Activated T-cell treated with anti-CD3 and anti-CD28 coated beads for 24 hours (primary cell): ENCODE measurements at regions not wholly inside any gene's neighbourhood (a gene's known extent, or its start where the extent isn't known, plus 50 kb on each side); places are given as distances from the start of the nearest gene placed in this dataset.

ENCODE experiments used
- DNase-seq: peaks from one replicate; pipeline ENCODE4 v3.0.0-alpha.2; 2020; ENCODE audit warnings: low read depth

DNA sequence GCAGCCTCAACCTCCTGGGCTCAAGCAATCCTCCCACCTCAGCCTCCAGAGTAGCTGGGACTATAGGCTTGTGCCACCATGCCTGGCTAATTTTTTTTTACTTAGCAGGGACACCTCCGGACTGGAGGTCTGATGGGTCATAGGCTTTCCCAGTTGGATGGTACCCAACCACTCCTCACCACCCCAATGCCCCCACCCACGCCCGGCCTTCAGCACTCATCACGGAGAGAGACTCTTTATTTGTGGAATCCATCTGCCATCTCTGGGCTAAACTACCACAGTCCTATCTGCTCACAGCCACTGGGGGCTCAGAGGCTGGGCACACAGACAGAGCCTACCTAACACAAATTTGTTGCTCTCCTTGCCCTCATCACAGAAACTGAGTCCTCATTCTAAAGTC, 58.3 kb upstream of the STXBP1 start:
- DNase-seq = no peak

DNA sequence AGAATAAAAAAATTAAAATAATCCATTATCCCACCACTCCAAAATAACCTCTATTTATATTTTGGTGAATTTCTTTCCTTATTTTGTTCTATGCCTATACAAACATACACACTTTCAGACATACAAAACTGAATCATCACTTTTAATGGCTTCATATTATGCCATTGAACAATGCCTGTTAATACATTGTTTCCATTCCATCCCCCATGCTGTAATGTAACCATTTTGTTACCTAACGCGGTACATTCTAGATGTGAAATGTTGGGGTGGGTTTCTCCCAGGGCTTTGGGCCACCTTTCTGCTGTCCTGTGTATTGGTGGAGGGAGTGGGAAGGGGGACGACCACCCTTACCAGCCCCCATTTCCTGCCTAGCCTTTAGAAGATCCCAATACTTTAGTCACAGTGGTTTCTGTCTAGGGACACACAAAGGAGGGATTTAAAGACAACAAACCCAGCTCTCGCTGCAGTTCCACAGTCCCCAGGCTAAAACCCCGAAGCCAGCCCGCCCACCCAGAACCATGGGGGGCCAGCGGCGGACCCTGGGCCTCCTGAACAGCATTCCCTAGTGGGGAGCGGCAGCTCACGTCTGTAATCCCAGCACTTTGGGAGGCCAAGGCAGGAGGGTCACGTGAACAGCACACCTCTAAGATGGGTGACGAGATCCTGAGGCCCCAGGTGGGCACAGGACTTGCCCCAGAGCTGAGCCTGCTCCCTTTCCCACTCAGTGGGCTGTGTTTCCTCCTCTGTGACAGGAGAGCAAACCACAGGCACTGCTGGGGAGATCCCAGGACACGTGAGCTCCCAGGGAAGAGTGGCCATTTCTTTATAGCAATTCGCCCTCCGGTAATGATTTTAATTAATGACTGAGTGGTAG, 56.9 kb upstream of the STXBP1 start:
- no peak for DNase-seq

- peak; percentile 30 for DNase-seq
Measured at GRCh38 chr9:127555840-127556820, 55.9 kb upstream of the STXBP1 start.

GRCh38 chr9:127556871-127557270, 55.2 kb upstream of the STXBP1 start:
- DNase-seq = no peak

GRCh38 chr9:127557466-127557869, 54.6 kb upstream of the STXBP1 start:
- no peak for DNase-seq

GRCh38 chr9:127557998-127558546, 54.0 kb upstream of the STXBP1 start:
- DNase-seq = no peak

DNA sequence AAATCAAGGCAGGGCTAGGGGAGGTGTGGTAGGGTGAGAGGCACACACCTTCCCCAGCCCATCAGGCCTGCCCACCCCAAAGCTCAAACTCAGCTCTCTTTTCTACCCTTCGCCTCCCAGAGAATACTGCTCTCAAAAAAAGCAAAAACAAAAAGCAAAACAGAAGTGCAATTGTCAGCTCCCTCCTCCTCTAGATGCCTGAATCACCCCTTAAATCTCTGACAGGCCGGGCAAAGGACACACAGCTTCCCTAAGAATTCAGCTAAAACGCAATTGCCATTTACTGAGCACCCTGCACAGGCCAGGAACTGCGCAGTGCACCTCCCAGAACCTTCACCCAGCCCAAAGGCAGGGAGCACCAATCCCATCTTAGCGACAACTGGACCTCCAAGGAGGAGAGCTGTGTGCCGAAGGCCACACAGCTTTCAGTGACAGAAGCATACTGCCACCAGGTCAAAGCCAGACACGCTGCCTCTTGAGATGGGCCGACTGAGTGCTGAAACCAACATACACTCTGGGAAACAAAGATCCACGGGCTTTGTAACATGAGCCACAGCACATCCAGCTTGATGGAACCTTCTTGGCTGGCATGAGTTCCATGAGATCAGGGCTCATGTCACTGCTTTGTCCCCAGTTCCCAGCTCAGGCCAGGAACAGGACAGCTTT, 53.4 kb upstream of the STXBP1 start:
- no peak for DNase-seq

DNA sequence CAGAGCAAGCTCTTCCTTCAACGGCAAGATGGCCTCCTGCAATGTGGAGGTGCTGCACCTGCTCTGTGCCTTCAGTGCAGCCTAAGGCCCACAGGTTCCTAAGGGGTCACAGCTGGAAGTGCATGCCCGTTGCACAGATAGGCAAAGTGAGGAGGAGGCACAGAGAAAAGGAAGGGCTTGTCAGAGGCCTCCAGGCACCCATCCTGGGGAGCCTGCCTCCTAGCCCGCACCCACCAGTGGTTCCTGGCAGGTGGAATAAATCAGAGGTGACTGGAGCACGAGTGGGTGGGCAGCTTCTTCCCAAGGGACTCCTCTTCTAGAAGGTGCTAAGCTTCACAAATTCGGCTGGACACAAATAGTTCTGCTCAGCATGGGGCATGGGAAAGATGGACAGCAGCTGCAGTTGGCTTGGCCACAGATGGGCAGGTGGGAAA, 52.8 kb upstream of the STXBP1 start:
- DNase-seq = no peak

DNA sequence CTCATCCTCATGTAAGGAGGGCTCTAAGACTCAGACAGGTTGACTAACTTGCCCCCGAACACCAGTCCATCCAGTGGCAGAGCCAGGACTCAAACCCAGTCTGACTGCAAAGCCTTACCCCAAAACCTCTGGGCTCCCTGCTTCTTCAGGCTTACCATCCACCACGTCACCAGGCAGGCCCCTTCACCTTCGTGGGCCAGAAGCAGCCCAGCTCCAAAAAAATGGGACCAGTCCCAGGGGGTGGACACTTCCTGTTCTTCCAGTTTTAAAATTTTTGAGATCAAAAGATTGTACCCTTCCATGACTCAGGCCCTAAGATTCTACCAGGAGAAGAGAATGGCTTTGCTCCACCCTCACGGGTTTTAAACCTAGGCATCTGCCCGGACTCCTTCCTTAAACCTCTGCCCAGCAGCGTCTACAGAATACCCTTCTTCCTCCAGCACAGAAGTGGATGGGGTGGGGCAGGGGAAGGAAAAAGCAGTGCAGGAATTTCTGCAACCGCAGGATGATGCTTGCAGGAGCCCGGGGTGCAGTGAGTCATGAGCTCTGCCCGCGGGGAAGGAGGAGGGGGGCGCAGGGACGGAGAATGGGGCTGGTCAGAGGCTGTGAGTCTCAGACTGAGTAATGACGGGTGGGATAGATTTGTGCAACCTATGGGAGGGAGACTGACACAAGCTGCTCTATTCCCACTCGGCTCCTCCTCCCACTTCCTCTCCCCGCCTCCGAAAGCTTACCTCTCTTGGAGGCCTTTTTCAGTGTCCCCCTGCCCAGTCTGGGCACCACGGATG, 50.4 kb upstream of the STXBP1 start:
- no peak for DNase-seq
